Neural progenitor cell (in vitro differentiated cells): ENCODE measurements at regions not wholly inside any gene's neighbourhood (a gene's known extent, or its start where the extent isn't known, plus 50 kb on each side); places are given as distances from the start of the nearest gene placed in this dataset.

ENCODE experiments used
- DNase-seq: peaks from one replicate; pipeline ENCODE4 v3.0.0-alpha.2; 2016; ENCODE audit warnings: low spot score
- H2AFZ ChIP-seq: fragments of 200-600 bp; sonication (generic); replicated peaks from 2 replicates; pipeline ENCODE4 v1.6.1; 2016; ENCODE audit warnings: antibody characterized with exemption
- H3F3A ChIP-seq: fragments of 200-600 bp; sonication (generic); 2 replicates; pipeline ENCODE4 v1.6.1; 2016; ENCODE audit warnings: antibody characterized with exemption, low read depth
- H3K27ac ChIP-seq: fragments of 200-600 bp; sonication (generic); 2 replicates; pipeline ENCODE4 v1.5.1; 2016; ENCODE audit warnings: mild to moderate bottlenecking
- H3K27me3 ChIP-seq: fragments of 200-600 bp; sonication (generic); 2 replicates; pipeline ENCODE4 v1.6.1; 2016; ENCODE audit warnings: mild to moderate bottlenecking, moderate library complexity
- H3K36me3 ChIP-seq: fragments of 200-600 bp; sonication (generic); 2 replicates; pipeline ENCODE4 v1.5.1; 2016
- H3K4me1 ChIP-seq: fragments of 200-600 bp; sonication (generic); 2 replicates; pipeline ENCODE4 v1.6.1; 2016; ENCODE audit warnings: mixed run types
- H3K4me2 ChIP-seq: fragments of 200-600 bp; sonication (generic); 2 replicates; pipeline ENCODE4 v1.6.1; 2016
- H3K4me3 ChIP-seq: fragments of 200-600 bp; sonication (generic); 2 replicates; pipeline ENCODE4 v1.5.1; 2016
- H3K79me2 ChIP-seq: fragments of 200-600 bp; sonication (generic); 2 replicates; pipeline ENCODE4 v1.6.1; 2016; ENCODE audit warnings: low read depth
- H3K9ac ChIP-seq: fragments of 200-600 bp; sonication (generic); 2 replicates; pipeline ENCODE4 v1.6.1; 2016
- H3K9me3 ChIP-seq: fragments of 200-600 bp; sonication (generic); 2 replicates; pipeline ENCODE4 v1.5.1; 2016; ENCODE audit warnings: low read depth
- H4K20me1 ChIP-seq: fragments of 200-600 bp; sonication (generic); 2 replicates; pipeline ENCODE4 v1.6.1; 2016; ENCODE audit warnings: low read depth
- H3K27ac Mint-ChIP-seq: 3 replicates; pipeline ENCODE4 v1.8.0; 2021; ENCODE audit warnings: mixed read lengths
- H3K27me3 Mint-ChIP-seq: 2 replicates; pipeline ENCODE4 v1.8.0; 2022; ENCODE audit warnings: low read depth, mild to moderate bottlenecking, inconsistent platforms, moderate library complexity, mixed read lengths; ENCODE audit not compliant: insufficient read depth
- H3K36me3 Mint-ChIP-seq: 3 replicates; pipeline ENCODE4 v1.8.0; 2021; ENCODE audit warnings: mixed read lengths
- H3K4me1 Mint-ChIP-seq: 3 replicates; pipeline ENCODE4 v1.8.0; 2021; ENCODE audit warnings: mixed read lengths
- H3K4me3 Mint-ChIP-seq: 3 replicates; pipeline ENCODE4 v1.8.0; 2021; ENCODE audit warnings: mild to moderate bottlenecking, moderate library complexity, mixed read lengths
- H3K9me3 Mint-ChIP-seq: 3 replicates; pipeline ENCODE4 v1.8.0; 2020; ENCODE audit warnings: mixed read lengths
- CTCF ChIP-seq: fragments of 200-600 bp; sonication (generic); IDR thresholded peaks from 2 replicates; pipeline ENCODE4 v1.5.1; 2017; ENCODE audit warnings: antibody characterized with exemption, mild to moderate bottlenecking
- EZH2 ChIP-seq: fragments of 200-600 bp; sonication (generic); IDR thresholded peaks from 2 replicates; pipeline ENCODE4 v1.6.1; 2017; ENCODE audit warnings: antibody characterized with exemption, mild to moderate bottlenecking, moderate library complexity
- EZH2phosphoT487 ChIP-seq: fragments of 200-600 bp; sonication (generic); IDR thresholded peaks from 2 replicates; pipeline ENCODE4 v1.6.1; 2017; ENCODE audit warnings: antibody characterized with exemption

- no peak overlapping the region for H3K4me3 ChIP-seq
- no peak overlapping the region for H3K4me2 ChIP-seq
- H3K79me2 ChIP-seq: no peaks in the 10 kb centered on the region
- Mint-ChIP-seq H3K4me3 (no peak overlapping the region), H3K36me3 (no peaks in the 10 kb centered on the region), H3K27me3 (peaks cover 6% of the 10 kb centered on the region), H3K4me1 (peaks cover 5% of the 10 kb centered on the region), H3K9me3 (no peaks in the 10 kb centered on the region), H3K27ac (no peak overlapping the region)
- no peak overlapping the region for H3K27ac ChIP-seq
- H3K27me3 ChIP-seq: no peaks in the 10 kb centered on the region
- H4K20me1 ChIP-seq: no peaks in the 10 kb centered on the region
- no peaks in the 10 kb centered on the region for H3K4me1 ChIP-seq
- H3K9ac ChIP-seq: no peak overlapping the region
- no peaks in the 10 kb centered on the region for H3F3A ChIP-seq
- H3K36me3 ChIP-seq: no peaks in the 10 kb centered on the region
- H2AFZ ChIP-seq: no peak overlapping the region
- no peak for DNase-seq
- no peaks in the 10 kb centered on the region for H3K9me3 ChIP-seq
- TF ChIP-seq EZH2: no peak
- TF ChIP-seq EZH2phosphoT487: no peak
- TF ChIP-seq CTCF: no peak
These were observed 292.5 kb upstream of the NRP1 start for GRCh38 chr10:33626798-33627466.

DNA sequence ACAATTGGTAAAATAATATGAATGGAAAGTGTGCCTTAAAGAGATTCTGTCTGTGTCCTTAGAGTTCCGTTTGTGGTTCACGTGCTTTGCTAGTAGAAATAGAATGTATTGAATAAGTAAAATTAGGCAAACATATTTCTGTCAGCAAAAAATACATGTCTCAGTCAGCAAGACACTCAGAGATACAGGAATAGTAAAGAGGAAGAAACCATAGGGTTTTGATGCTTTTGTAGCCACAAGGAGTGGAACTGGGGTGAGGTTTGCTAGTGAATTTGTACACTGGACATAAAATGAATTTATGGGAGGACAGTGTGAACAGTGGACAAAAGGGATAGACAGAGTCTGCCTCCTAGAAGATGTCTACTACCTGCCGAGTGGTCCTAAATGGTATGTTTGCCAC, 289.2 kb upstream of the NRP1 start:
- H3K27me3 ChIP-seq: no peaks in the 10 kb centered on the region
- Mint-ChIP-seq H3K27ac (no peak overlapping the region), H3K27me3 (peaks cover 3% of the 10 kb centered on the region), H3K4me1 (peaks cover 5% of the 10 kb centered on the region), H3K4me3 (no peak overlapping the region), H3K9me3 (no peaks in the 10 kb centered on the region), H3K36me3 (no peaks in the 10 kb centered on the region)
- H4K20me1 ChIP-seq: no peaks in the 10 kb centered on the region
- no peak overlapping the region for H3K27ac ChIP-seq
- TF ChIP-seq CTCF (no peak), EZH2 (no peak), EZH2phosphoT487 (no peak)
- no peak overlapping the region for H2AFZ ChIP-seq
- no peak for DNase-seq
- H3K4me1 ChIP-seq: no peaks in the 10 kb centered on the region
- H3F3A ChIP-seq: no peaks in the 10 kb centered on the region
- H3K9ac ChIP-seq: no peak overlapping the region
- no peaks in the 10 kb centered on the region for H3K9me3 ChIP-seq
- H3K79me2 ChIP-seq: no peaks in the 10 kb centered on the region
- H3K4me2 ChIP-seq: no peak overlapping the region
- H3K36me3 ChIP-seq: no peaks in the 10 kb centered on the region
- no peak overlapping the region for H3K4me3 ChIP-seq

GRCh38 chr10:33621101-33621500, 286.6 kb upstream of the NRP1 start:
- Histone ChIP-seq H3F3A (no peaks in the 10 kb centered on the region), H3K79me2 (no peaks in the 10 kb centered on the region), H3K4me2 (no peak overlapping the region), H2AFZ (no peak overlapping the region), H3K9ac (no peak overlapping the region), H3K27ac (no peak overlapping the region), H3K9me3 (no peaks in the 10 kb centered on the region), H3K27me3 (no peaks in the 10 kb centered on the region), H3K4me1 (peaks cover 14% of the 10 kb centered on the region), H4K20me1 (no peaks in the 10 kb centered on the region), H3K36me3 (no peaks in the 10 kb centered on the region), H3K4me3 (no peak overlapping the region)
- no peak for DNase-seq
- TF ChIP-seq EZH2: no peak
- Mint-ChIP-seq H3K4me3 (no peak overlapping the region), H3K36me3 (no peaks in the 10 kb centered on the region), H3K27me3 (peaks cover 3% of the 10 kb centered on the region), H3K9me3 (no peaks in the 10 kb centered on the region), H3K27ac (no peak overlapping the region), H3K4me1 (no peaks in the 10 kb centered on the region)

GRCh38 chr10:33618196-33618595, 283.7 kb upstream of the NRP1 start:
- Histone ChIP-seq H3K27me3 (no peaks in the 10 kb centered on the region), H3K27ac (no peak overlapping the region), H4K20me1 (no peaks in the 10 kb centered on the region), H3K4me1 (peaks cover 14% of the 10 kb centered on the region), H3K9me3 (no peaks in the 10 kb centered on the region), H3K36me3 (no peaks in the 10 kb centered on the region), H3F3A (no peaks in the 10 kb centered on the region), H3K4me2 (no peak overlapping the region), H3K79me2 (no peaks in the 10 kb centered on the region), H3K9ac (no peak overlapping the region), H3K4me3 (no peak overlapping the region), H2AFZ (no peak overlapping the region)
- DNase-seq: no peak
- H3K9me3 Mint-ChIP-seq: peaks cover 4% of the 10 kb centered on the region
- no peak overlapping the region for H3K4me3 Mint-ChIP-seq
- no peaks in the 10 kb centered on the region for H3K4me1 Mint-ChIP-seq
- TF ChIP-seq CTCF (no peak), EZH2 (no peak), EZH2phosphoT487 (no peak)
- peaks cover 2% of the 10 kb centered on the region for H3K36me3 Mint-ChIP-seq
- peaks cover 2% of the 10 kb centered on the region for H3K27me3 Mint-ChIP-seq
- no peak overlapping the region for H3K27ac Mint-ChIP-seq
